ENCODE measurements at regions not wholly inside any gene's neighbourhood (a gene's known extent, or its start where the extent isn't known, plus 50 kb on each side); places are given as distances from the start of the nearest gene placed in this dataset.
A peak's percentile ranks its signal among the peaks of the same experiment; 100 is the strongest.
"Not testable (repeated sequence)": the region's sequence is repeated elsewhere in the genome, so short reads cannot be mapped to it uniquely, and the experiment has no call there.

- DNase-seq, result no peak
These were observed 307.9 kb upstream of the RBMS3 start for GRCh38 chr3:28972921-28973320.

DNA sequence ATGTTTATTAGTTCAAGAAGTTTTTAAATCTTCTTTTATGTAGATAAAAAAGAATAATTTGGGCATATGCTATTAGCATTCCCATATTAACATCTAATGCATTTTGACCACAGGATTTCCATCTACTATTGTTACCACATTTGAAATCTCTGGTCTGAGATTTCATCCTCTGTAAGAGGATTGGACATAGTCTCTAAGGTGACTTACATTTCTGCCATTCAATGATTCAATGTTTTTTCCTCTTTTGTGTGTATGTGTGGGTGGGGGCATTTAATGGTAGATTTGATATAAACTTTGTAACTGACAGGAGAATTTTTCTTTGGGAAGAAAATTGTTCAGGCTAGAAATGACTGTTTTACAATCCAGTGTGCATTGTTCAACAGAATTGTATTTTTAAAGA lies 307.3 kb upstream of the RBMS3 start:
- no peak for DNase-seq

DNA sequence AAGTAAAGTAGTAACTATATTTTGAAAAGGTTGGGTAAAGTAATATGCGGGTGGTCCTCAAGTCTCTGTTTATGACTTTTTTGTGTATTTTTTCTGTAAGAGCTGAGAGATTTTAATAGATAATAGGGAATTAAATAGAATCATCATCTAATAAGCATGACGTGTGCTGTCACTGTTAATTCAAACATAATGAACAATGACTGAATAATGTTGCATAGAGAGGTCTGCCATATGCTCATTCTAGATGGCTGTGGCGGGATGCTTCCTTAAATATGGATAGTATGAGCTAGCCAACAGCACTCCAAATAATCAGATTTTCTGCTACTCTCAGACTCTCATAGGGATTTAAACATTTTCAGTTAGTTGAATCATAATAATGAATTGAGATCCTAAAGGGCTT lies 302.8 kb upstream of the RBMS3 start:
- DNase-seq, result no peak

DNA sequence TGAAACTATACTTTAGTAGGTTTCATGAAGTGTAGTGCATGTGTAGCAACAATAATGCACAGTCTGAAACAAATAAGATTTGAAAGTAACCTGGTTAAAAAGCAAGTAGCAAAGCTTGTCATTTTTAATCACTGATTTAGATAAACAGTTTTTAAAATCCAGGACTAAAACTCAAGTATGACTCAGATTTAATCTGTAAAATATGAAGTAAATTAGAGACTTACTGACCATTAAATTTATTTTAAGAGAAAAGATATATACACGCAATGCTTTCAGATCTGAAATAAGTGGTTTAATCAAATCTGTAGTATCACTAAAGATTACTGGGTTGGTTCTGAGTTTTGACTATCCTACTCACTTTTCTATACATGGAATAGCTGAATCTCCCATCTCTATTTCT lies 300.7 kb upstream of the RBMS3 start:
- DNase-seq, result no peak

- no peak for DNase-seq
These were observed 300.2 kb upstream of the RBMS3 start for GRCh38 chr3:28980631-28981030.

- no peak for DNase-seq
These were observed 298.0 kb upstream of the RBMS3 start for GRCh38 chr3:28982906-28983305.

- no peak for DNase-seq
These were observed 293.9 kb upstream of the RBMS3 start for GRCh38 chr3:28986922-28987321.

DNA sequence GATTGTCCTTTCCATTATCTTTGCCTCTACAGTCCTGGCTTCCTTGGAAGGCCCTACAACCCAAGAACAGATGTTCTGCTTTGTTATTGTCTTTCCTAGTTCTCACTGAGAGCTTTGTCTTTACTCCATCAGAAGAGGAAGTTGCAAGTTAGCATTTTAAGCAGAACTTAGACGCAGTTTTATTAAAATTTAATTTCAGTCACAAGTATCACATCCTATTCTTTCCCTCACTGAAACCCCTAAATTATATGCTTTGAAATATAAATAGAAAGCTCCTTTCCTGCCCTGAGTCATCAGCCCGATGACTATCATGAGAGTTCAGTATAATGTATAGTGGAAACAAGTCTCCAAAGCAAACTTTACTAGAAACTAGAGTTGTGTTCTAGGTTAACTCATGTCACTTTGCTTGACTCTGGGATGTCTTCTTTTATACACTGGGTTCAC lies 291.2 kb upstream of the RBMS3 start:
- no peak for DNase-seq

DNA sequence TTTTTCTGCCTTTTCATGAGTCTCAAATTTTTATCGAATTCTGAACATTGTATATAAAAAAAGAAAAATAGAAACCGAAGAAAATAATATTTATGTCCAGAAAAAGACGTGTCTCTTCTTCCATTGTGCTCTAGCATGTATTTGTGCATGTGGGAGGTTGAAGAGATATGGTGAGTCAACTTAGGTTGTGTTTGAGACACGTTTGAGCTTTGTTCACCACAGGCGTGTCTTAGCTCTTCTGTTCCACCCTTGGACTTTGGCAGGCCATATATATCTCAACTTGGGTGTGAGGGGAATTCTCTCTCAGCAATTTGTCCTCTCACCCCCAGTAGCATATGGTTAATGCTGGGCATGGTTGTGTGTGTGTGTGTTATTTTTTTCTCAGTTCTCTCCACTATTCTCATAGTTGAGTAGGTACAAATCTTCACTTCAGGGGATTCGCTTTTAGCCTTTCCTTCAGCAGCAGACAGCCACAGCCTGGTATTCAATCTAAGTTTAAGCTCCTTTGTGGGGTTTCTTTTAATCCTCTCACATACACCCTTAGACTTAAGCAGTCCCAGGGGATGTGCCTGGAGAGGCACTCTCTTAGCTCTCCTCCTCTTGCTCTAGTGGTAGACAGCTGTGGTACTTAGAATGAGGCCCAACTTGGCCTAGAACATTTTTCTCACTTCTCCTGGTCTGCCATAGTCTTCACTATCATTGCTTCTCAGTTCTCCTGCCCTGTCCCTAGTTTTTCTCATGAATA lies 286.5 kb upstream of the RBMS3 start:
- no peak for DNase-seq

- no peak for DNase-seq
These were observed 275.8 kb upstream of the RBMS3 start for GRCh38 chr3:29004885-29005599.

GRCh38 chr3:29005862-29006261 lies 275.0 kb upstream of the RBMS3 start:
- no peak for DNase-seq

GRCh38 chr3:29011441-29011840 lies 269.4 kb upstream of the RBMS3 start:
- DNase-seq, result no peak

GRCh38 chr3:29011966-29012365 lies 268.9 kb upstream of the RBMS3 start:
- no peak for DNase-seq

DNA sequence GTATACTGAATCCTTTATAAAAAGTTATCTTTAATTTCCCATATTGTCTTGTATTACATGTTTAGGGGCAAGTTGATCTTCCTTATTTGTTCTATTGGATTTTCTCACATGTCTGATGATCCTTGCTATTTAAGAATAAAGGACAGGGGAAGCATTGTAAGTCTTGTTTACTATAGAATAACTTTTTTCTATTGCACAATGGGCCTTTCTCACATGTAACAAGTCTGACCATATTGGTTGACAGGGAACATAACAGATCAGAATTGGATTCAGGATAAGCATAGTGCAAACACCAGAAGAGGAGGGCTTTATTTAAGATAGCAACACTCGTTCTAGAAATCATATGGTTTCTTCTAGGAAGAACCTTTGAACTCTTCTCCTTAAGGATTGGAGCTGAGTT lies 257.9 kb upstream of the RBMS3 start:
- no peak for DNase-seq

- no peak for DNase-seq
These were observed 254.6 kb upstream of the RBMS3 start for GRCh38 chr3:29026286-29026685.

DNA sequence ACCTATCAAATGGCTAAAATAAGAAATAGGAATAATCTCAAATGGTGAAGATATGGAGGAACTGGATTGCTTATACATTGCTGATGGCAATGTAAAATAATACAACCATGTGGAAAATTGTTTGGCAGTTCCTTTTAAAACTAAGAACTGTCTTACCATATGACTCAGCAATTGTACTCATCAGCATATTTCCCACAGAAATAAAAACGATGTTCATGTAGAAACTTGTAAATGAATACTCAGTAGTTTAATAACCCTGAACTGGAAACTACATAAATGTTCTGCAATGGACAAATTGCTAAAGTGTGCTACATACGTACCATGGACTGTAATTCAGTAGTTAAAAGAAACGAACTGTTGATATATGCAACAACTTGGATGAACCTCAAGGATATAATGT lies 253.9 kb upstream of the RBMS3 start:
- DNase-seq, result no peak

DNA sequence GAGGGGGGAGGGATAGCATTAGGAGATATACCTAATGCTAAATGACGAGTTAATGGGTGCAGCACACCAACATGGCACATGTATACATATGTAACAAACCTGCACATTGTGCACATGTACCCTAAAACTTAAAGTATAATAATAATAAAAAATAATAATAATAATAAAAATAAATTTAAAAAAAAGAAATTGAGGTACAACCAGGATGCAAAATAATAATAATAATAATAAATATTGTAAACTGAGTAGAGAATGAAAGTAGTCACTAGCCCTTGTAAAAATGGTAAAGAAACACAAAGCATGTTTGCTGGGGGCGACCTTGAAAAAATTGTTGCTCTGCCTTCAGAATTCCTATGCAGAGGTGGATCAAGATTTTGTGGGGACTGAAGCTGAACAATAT lies 249.7 kb upstream of the RBMS3 start:
- DNase-seq, result not testable (repeated sequence)

GRCh38 chr3:29033511-29033910 lies 247.4 kb upstream of the RBMS3 start:
- DNase-seq, result no peak

GRCh38 chr3:29050155-29050554 lies 230.7 kb upstream of the RBMS3 start:
- no peak for DNase-seq

GRCh38 chr3:29057326-29057725 lies 223.5 kb upstream of the RBMS3 start:
- DNase-seq, result no peak

- no peak for DNase-seq
These were observed 216.8 kb upstream of the RBMS3 start for GRCh38 chr3:29064085-29064484.

DNA sequence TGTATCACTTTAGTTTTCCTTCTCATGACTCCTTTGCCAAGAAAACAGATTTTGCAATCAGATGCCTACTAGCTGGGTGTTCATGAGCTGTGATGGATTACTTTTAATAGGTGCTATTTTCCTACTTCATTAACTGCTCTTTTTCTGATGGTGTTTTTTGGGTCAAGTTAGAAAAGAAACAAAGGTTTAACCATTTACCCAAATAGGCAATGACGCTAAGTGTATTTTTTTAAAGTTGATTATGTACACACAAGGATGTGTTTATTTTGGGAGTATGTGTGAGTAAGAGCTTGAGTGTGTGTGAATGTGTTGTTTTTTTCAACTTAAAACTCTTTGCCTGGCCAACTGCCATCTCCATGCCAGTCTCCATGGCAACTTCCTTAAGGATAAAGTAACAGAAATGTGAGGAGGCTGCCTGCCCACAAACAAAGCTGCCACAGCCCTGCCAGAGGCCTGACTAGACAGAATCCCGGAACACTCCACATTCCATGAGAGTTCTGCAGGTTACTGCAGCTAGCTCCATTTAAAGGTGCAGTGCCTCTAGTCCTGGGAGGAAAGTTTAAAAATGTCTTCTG lies 215.6 kb upstream of the RBMS3 start:
- peak; percentile 9 for DNase-seq

DNA sequence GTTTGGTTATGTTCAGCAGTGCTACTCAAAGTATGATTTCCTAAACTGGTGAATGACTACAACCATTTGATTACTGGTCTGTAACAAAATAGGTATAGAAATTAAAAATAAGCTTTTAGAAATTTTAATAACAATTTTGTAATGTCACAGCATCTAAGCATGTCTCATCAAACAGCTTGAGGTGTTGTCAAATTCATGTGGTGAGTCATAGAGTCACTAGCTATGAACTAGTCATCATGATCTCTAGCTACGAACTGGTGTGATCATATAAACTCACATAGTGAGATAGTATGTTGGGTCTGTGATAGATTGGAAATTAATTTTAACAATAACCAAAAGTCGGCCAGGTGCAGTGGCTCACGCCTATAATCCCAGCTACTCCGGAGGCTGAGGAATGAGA lies 213.9 kb upstream of the RBMS3 start:
- no peak for DNase-seq

- no peak for DNase-seq
These were observed 209.8 kb upstream of the RBMS3 start for GRCh38 chr3:29070959-29071634.
